ENCODE measurements at regions not wholly inside any gene's neighbourhood (a gene's known extent, or its start where the extent isn't known, plus 50 kb on each side); places are given as distances from the start of the nearest gene placed in this dataset.

DNA sequence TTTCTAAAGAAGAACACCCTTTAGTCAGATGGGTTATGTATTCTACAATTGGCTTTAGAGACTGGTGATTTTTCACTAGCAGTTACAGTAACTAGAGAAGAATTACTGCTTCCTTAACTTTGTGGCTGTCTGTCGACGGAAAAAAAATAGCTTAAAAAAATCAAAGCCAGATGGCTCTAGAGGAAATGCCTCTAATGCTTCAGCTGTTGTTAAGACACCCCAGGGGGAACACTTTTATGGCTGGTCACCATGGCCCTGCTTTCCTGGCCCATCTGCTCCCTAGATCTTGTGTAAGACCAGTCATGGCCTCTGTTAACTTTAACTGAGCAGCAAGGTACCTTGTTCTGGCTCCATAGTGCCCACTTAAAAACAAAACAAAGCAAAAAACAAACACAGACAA, 198.6 kb upstream of the PLSCR5 start:
- H3K4me1 ChIP-seq (ENCODE audit: insufficient read depth, low read length, poor library complexity, severe bottlenecking), result no peaks in the 10 kb centered on the region
- H3K4me3 ChIP-seq (ENCODE audit: low read length, poor library complexity, severe bottlenecking), result no peak overlapping the region
- no peak overlapping the region for H2AFZ ChIP-seq (ENCODE audit: low read length)
- no peaks in the 10 kb centered on the region for H3K79me2 ChIP-seq (ENCODE audit: insufficient read depth, low read length)
- no peaks in the 10 kb centered on the region for H3K27me3 ChIP-seq (ENCODE audit: insufficient read depth, low read length, poor library complexity, severe bottlenecking)
- TF ChIP-seq, protein P1, sequence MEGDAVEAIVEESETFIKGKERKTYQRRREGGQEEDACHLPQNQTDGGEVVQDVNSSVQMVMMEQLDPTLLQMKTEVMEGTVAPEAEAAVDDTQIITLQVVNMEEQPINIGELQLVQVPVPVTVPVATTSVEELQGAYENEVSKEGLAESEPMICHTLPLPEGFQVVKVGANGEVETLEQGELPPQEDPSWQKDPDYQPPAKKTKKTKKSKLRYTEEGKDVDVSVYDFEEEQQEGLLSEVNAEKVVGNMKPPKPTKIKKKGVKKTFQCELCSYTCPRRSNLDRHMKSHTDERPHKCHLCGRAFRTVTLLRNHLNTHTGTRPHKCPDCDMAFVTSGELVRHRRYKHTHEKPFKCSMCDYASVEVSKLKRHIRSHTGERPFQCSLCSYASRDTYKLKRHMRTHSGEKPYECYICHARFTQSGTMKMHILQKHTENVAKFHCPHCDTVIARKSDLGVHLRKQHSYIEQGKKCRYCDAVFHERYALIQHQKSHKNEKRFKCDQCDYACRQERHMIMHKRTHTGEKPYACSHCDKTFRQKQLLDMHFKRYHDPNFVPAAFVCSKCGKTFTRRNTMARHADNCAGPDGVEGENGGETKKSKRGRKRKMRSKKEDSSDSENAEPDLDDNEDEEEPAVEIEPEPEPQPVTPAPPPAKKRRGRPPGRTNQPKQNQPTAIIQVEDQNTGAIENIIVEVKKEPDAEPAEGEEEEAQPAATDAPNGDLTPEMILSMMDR (conservative IDR thresholded peaks at IDR 0.05; ENCODE audit: low read length), result no peak
- TF ChIP-seq EZH2phosphoT487 (IDR thresholded peaks at IDR 0.05; ENCODE audit: borderline replicate concordance), result no peak
- H3K9me2 ChIP-seq (replicated peaks; ENCODE audit: low read depth, low read length), result no peaks in the 10 kb centered on the region
- no peak overlapping the region for H3K4me2 ChIP-seq (ENCODE audit: low read depth, low read length, poor library complexity, severe bottlenecking)
- no peaks in the 10 kb centered on the region for H3K9me3 ChIP-seq (ENCODE audit: insufficient read depth, low read depth, low read length)
- no peaks in the 10 kb centered on the region for H3F3A ChIP-seq (ENCODE audit: low read depth)
- no peaks in the 10 kb centered on the region for H3K36me3 ChIP-seq (ENCODE audit: insufficient read depth, low read length)
- no peak overlapping the region for H3K9ac ChIP-seq (ENCODE audit: low read depth, low read length, poor library complexity, severe bottlenecking)
- no peaks in the 10 kb centered on the region for H4K20me1 ChIP-seq (ENCODE audit: insufficient read depth, low read length, poor library complexity, severe bottlenecking)

DNA sequence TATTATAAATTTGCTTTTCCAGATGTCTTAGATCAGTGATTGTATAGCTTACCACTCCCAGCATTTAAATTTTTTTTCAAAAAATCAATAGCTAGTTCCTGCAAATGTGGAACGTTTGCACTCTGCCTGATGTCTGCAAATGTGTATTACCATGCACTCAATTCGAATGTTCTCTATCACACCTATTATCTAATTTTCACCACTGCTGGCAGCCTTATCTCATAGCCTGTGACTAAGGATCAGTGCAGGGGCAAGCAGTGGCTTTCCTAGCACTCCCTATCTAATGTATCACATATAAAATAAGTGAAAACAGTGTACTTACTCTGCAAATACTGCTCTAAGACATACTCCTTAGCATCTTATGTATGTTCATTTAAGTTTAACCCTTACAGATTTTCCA, 196.3 kb upstream of the PLSCR5 start:
- H3K4me1 ChIP-seq (ENCODE audit: insufficient read depth, low read length, poor library complexity, severe bottlenecking), result no peaks in the 10 kb centered on the region
- no peak overlapping the region for H3K4me2 ChIP-seq (ENCODE audit: low read depth, low read length, poor library complexity, severe bottlenecking)
- H3F3A ChIP-seq (ENCODE audit: low read depth), result no peaks in the 10 kb centered on the region
- H4K20me1 ChIP-seq (ENCODE audit: insufficient read depth, low read length, poor library complexity, severe bottlenecking), result no peaks in the 10 kb centered on the region
- no peaks in the 10 kb centered on the region for H3K36me3 ChIP-seq (ENCODE audit: insufficient read depth, low read length)
- H3K27me3 ChIP-seq (ENCODE audit: insufficient read depth, low read length, poor library complexity, severe bottlenecking), result no peaks in the 10 kb centered on the region
- H3K9me3 ChIP-seq (ENCODE audit: insufficient read depth, low read depth, low read length), result no peaks in the 10 kb centered on the region
- H3K9me2 ChIP-seq (replicated peaks; ENCODE audit: low read depth, low read length), result no peaks in the 10 kb centered on the region
- H3K9ac ChIP-seq (ENCODE audit: low read depth, low read length, poor library complexity, severe bottlenecking), result no peak overlapping the region
- H3K4me3 ChIP-seq (ENCODE audit: low read length, poor library complexity, severe bottlenecking), result no peak overlapping the region
- TF ChIP-seq, protein P1 (conservative IDR thresholded peaks at IDR 0.05; ENCODE audit: low read length), result no peak
- no peak for TF ChIP-seq EZH2phosphoT487 (IDR thresholded peaks at IDR 0.05; ENCODE audit: borderline replicate concordance)
- no peak overlapping the region for H2AFZ ChIP-seq (ENCODE audit: low read length)
- H3K79me2 ChIP-seq (ENCODE audit: insufficient read depth, low read length), result no peaks in the 10 kb centered on the region

DNA sequence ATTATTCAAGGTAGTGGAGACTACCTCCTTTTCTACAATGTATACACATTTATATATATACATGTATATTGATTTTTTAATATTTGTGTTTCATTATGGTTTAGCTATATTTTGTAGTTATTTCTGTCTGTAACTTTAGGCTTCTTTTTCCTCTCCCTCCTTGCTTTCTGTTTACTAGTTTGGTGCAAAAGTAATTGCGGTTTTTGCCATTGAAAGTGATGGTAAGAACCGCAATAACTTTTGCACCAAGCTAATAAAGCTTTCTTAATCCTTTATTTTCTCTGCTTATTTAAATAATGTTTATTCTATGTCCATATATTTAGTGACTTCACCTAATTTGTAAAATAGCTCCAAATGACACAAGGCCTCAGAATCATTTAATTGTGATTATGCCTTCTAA, 195.3 kb upstream of the PLSCR5 start:
- H3K4me2 ChIP-seq (ENCODE audit: low read depth, low read length, poor library complexity, severe bottlenecking), result no peak overlapping the region
- no peak for TF ChIP-seq EZH2phosphoT487 (IDR thresholded peaks at IDR 0.05; ENCODE audit: borderline replicate concordance)
- TF ChIP-seq, protein P1 (conservative IDR thresholded peaks at IDR 0.05; ENCODE audit: low read length), result no peak
- H3K4me1 ChIP-seq (ENCODE audit: insufficient read depth, low read length, poor library complexity, severe bottlenecking), result no peaks in the 10 kb centered on the region
- no peaks in the 10 kb centered on the region for H4K20me1 ChIP-seq (ENCODE audit: insufficient read depth, low read length, poor library complexity, severe bottlenecking)
- H3K4me3 ChIP-seq (ENCODE audit: low read length, poor library complexity, severe bottlenecking), result no peak overlapping the region
- no peaks in the 10 kb centered on the region for H3K9me3 ChIP-seq (ENCODE audit: insufficient read depth, low read depth, low read length)
- no peak overlapping the region for H3K9ac ChIP-seq (ENCODE audit: low read depth, low read length, poor library complexity, severe bottlenecking)
- H3F3A ChIP-seq (ENCODE audit: low read depth), result no peaks in the 10 kb centered on the region
- no peaks in the 10 kb centered on the region for H3K9me2 ChIP-seq (replicated peaks; ENCODE audit: low read depth, low read length)
- no peak overlapping the region for H2AFZ ChIP-seq (ENCODE audit: low read length)
- no peaks in the 10 kb centered on the region for H3K36me3 ChIP-seq (ENCODE audit: insufficient read depth, low read length)
- no peaks in the 10 kb centered on the region for H3K27me3 ChIP-seq (ENCODE audit: insufficient read depth, low read length, poor library complexity, severe bottlenecking)
- no peaks in the 10 kb centered on the region for H3K79me2 ChIP-seq (ENCODE audit: insufficient read depth, low read length)
